ENCODE measurements at regions not wholly inside any gene's neighbourhood (a gene's known extent, or its start where the extent isn't known, plus 50 kb on each side); places are given as distances from the start of the nearest gene placed in this dataset.

DNA sequence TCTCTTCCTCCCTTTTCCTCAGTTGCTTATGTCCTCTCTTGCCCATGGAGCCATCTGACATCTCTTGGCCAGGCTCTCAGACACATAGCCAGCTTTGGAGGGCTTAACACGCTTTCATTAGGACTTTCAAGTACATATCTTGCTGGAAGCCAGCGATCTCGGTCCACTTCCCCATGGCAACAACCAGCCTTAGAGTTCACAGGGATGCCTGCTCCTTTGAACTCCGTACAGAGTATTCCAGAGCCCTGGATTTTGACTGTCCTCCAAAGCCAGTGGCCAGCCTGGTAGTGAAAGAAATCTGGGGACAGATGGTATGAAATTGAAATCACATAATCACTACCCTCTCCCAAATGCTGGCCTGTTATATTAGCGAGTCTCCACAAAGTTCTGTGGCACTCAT lies 370.5 kb upstream of the NPVF start:
- TF ChIP-seq, protein P1, sequence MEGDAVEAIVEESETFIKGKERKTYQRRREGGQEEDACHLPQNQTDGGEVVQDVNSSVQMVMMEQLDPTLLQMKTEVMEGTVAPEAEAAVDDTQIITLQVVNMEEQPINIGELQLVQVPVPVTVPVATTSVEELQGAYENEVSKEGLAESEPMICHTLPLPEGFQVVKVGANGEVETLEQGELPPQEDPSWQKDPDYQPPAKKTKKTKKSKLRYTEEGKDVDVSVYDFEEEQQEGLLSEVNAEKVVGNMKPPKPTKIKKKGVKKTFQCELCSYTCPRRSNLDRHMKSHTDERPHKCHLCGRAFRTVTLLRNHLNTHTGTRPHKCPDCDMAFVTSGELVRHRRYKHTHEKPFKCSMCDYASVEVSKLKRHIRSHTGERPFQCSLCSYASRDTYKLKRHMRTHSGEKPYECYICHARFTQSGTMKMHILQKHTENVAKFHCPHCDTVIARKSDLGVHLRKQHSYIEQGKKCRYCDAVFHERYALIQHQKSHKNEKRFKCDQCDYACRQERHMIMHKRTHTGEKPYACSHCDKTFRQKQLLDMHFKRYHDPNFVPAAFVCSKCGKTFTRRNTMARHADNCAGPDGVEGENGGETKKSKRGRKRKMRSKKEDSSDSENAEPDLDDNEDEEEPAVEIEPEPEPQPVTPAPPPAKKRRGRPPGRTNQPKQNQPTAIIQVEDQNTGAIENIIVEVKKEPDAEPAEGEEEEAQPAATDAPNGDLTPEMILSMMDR (IDR thresholded peaks at IDR 0.05; ENCODE audit: extremely low read depth in 1 of 2, insufficient read depth in 1 of 2, low read depth in 1 of 2, low read length in 2 of 2) = no peak
- no peak for TF ChIP-seq POLR2A (IDR thresholded peaks at IDR 0.05; ENCODE audit: low read depth, low read length)
- TF ChIP-seq EZH2 (IDR thresholded peaks at IDR 0.05; ENCODE audit: borderline replicate concordance, low read depth, low read length, severe bottlenecking) = no peak
- TF ChIP-seq JUN (IDR thresholded peaks at IDR 0.05; ENCODE audit: borderline replicate concordance, insufficient read depth, insufficient read length, low read depth) = no peak
- no peak for TF ChIP-seq POLR2AphosphoS5 (IDR thresholded peaks at IDR 0.05; ENCODE audit: insufficient read depth, low read depth, low read length)
- no peak for TF ChIP-seq FOS (IDR thresholded peaks at IDR 0.05; ENCODE audit: borderline replicate concordance, insufficient read depth, low read length)
- no peak for TF ChIP-seq MYC (IDR thresholded peaks at IDR 0.05; ENCODE audit: low read depth, low read length)
- TF ChIP-seq, protein P2, sequence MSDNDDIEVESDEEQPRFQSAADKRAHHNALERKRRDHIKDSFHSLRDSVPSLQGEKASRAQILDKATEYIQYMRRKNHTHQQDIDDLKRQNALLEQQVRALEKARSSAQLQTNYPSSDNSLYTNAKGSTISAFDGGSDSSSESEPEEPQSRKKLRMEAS (IDR thresholded peaks at IDR 0.05; ENCODE audit: insufficient read depth, insufficient read length) = no peak
